ENCODE measurements at regions not wholly inside any gene's neighbourhood (a gene's known extent, or its start where the extent isn't known, plus 50 kb on each side); places are given as distances from the start of the nearest gene placed in this dataset.

DNA sequence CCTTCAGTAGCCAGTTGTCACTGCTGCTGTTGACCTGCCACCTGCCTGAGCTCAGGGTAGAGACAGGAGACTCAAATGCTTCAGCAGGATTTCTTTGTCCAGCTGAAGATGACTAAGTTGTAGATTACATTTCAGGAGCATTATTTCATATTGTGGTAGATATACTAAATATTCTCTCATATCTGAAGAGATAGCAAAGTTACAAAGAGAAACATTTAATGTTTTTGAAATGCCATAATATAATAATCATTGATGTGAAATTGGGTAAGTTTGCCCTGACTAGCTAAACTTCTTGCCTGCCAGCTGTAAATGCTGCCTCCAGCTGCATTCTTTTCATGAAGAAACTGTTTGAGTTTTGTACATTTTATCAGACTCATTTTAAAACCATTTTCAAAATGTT lies 247.6 kb upstream of the CNKSR2 start:
- TF ChIP-seq SPI1 (IDR thresholded peaks at IDR 0.05; ENCODE audit: low read depth, low read length) (no peak), POU2F2 (IDR thresholded peaks at IDR 0.05; ENCODE audit: low read depth, low read length) (no peak), POLR2A (IDR thresholded peaks at IDR 0.05; ENCODE audit: low read depth, low read length) (no peak), POLR2AphosphoS5 (IDR thresholded peaks at IDR 0.05; ENCODE audit: low read depth, low read length) (no peak), TAF1 (IDR thresholded peaks at IDR 0.05; ENCODE audit: low read depth, low read length) (no peak), PAX5 (IDR thresholded peaks at IDR 0.05; ENCODE audit: insufficient read depth, low read length, severe bottlenecking) (no peak)

DNA sequence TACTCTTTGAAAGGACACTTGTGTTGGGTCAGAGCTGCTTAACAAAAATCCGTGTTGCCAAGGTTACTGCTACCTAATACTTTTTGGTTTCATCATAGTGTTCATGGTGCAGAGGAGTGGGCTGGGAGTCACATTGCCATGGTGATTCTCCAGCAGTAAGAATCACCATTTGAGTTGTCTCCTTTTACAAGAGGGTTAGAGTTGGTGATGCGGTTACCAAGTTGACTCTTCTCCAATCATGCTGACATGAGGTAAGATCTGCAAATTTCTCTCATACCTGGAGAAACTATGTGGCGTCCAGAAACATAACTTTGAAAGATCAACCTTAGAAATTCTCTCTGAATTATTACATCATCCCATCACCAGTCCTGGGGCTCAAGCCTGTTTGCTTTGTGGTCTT lies 242.9 kb upstream of the CNKSR2 start:
- DNase-seq (ENCODE audit: insufficient read length, low spot score) (no peak), FAIRE-seq (no peak)
- no peak for TF ChIP-seq PAX5 (IDR thresholded peaks at IDR 0.05; ENCODE audit: insufficient read depth, low read length, severe bottlenecking)
- no peak for TF ChIP-seq POLR2A (IDR thresholded peaks at IDR 0.05; ENCODE audit: low read depth, low read length)
- no peak for TF ChIP-seq SPI1 (IDR thresholded peaks at IDR 0.05; ENCODE audit: low read depth, low read length)
- no peak for TF ChIP-seq POU2F2 (IDR thresholded peaks at IDR 0.05; ENCODE audit: low read depth, low read length)
- no peak for TF ChIP-seq POLR2AphosphoS5 (IDR thresholded peaks at IDR 0.05; ENCODE audit: low read depth, low read length)
- TF ChIP-seq TAF1 (IDR thresholded peaks at IDR 0.05; ENCODE audit: low read depth, low read length), result no peak

More for the DNA sequence above, 247.6 kb upstream of the CNKSR2 start:
- DNase-seq (ENCODE audit: insufficient read length, low spot score) (no peak), FAIRE-seq (no peak)

DNA sequence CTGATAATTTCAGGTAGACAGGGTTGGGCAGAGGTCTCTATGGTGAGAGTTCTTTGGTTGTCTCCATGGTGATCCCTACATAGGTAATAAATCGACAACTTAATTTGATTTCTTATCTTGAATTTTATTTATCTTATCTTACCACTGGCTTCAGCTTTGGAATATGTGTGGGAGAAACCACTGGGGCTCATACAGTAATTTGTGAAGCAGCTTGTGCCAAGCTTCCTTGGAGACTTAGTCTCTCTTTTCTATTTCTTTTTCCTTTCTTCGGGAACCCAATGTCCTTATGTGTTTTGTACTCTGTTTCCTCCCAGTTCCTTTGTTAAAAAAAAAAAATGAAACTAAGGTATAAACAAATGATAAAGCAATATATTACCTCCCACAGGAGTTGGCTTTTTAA lies 242.4 kb upstream of the CNKSR2 start:
- no peak for TF ChIP-seq TAF1 (IDR thresholded peaks at IDR 0.05; ENCODE audit: low read depth, low read length)
- TF ChIP-seq POLR2AphosphoS5 (IDR thresholded peaks at IDR 0.05; ENCODE audit: low read depth, low read length), result no peak
- no peak for TF ChIP-seq SPI1 (IDR thresholded peaks at IDR 0.05; ENCODE audit: low read depth, low read length)
- no peak for TF ChIP-seq PAX5 (IDR thresholded peaks at IDR 0.05; ENCODE audit: insufficient read depth, low read length, severe bottlenecking)
- no peak for TF ChIP-seq POU2F2 (IDR thresholded peaks at IDR 0.05; ENCODE audit: low read depth, low read length)
- TF ChIP-seq POLR2A (IDR thresholded peaks at IDR 0.05; ENCODE audit: low read depth, low read length), result no peak
- DNase-seq (ENCODE audit: insufficient read length, low spot score) (no peak), FAIRE-seq (no peak)

DNA sequence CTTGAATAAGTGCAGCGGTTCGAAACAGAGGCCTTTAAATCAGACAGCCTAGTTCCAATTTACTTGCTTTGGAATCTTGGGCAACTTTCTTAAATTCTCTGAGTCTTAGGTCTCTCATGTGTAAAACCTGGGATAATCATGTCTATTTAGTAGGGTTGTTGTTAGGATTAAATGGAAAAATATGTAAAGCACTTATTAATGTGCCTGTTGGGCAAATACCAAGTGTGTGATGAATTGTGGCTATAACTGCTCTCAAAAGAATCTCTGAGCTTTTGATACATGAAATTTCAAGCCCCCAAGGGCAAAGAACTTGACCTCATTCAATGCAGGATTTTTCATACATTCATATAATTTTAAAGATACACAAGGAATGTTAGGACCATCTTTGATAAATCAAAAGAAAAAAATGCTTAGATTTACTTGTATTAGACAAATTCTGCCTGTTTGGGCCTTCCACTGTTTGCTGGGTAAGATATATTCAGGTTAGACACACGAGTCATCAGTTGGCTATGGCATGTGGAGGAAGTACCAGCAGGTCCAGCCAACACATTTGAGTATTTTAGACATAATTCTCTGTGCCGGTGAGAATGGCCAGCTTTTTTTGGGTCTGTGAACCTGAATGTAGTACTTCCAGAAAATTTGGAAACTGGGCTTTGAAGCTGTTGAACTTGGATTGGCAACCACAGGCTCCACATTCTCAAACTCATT lies 241.4 kb upstream of the CNKSR2 start:
- no peak for TF ChIP-seq POLR2AphosphoS5 (IDR thresholded peaks at IDR 0.05; ENCODE audit: low read depth, low read length)
- no peak for TF ChIP-seq SPI1 (IDR thresholded peaks at IDR 0.05; ENCODE audit: low read depth, low read length)
- TF ChIP-seq PAX5 (IDR thresholded peaks at IDR 0.05; ENCODE audit: insufficient read depth, low read length, severe bottlenecking), result no peak
- TF ChIP-seq POU2F2 (IDR thresholded peaks at IDR 0.05; ENCODE audit: low read depth, low read length), result no peak
- no peak for TF ChIP-seq POLR2A (IDR thresholded peaks at IDR 0.05; ENCODE audit: low read depth, low read length)
- TF ChIP-seq TAF1 (IDR thresholded peaks at IDR 0.05; ENCODE audit: low read depth, low read length), result no peak

DNA sequence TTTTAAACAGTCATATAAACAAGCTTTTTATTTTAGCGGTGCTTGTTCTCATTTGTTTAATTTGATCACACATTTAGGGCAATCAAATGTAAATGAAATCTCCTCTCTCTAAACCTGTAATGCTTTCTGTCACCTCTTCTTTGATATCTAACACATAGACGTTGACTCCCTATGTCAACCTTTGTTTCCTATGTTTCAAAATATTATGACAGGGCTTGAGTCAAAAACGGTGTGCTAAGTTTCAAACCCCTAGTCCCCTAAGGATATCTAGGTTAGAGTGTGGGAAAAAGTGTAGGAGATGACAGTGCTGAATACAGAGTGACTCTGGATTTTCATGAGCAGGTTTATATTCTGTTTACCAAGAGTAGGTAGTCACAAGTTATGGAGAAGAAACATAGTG lies 224.0 kb upstream of the CNKSR2 start:
- DNase-seq (ENCODE audit: insufficient read length, low spot score), result no peak
- no peak for FAIRE-seq
- no peak for TF ChIP-seq POLR2AphosphoS5 (IDR thresholded peaks at IDR 0.05; ENCODE audit: low read depth, low read length)
- no peak for TF ChIP-seq TAF1 (IDR thresholded peaks at IDR 0.05; ENCODE audit: low read depth, low read length)
- no peak for TF ChIP-seq SPI1 (IDR thresholded peaks at IDR 0.05; ENCODE audit: low read depth, low read length)
- TF ChIP-seq POU2F2 (IDR thresholded peaks at IDR 0.05; ENCODE audit: low read depth, low read length), result no peak
- TF ChIP-seq POLR2A (IDR thresholded peaks at IDR 0.05; ENCODE audit: low read depth, low read length), result no peak
- TF ChIP-seq PAX5 (IDR thresholded peaks at IDR 0.05; ENCODE audit: insufficient read depth, low read length, severe bottlenecking), result no peak

More for the DNA sequence above, 241.4 kb upstream of the CNKSR2 start:
- DNase-seq (ENCODE audit: insufficient read length, low spot score) (no peak), FAIRE-seq (no peak)

DNA sequence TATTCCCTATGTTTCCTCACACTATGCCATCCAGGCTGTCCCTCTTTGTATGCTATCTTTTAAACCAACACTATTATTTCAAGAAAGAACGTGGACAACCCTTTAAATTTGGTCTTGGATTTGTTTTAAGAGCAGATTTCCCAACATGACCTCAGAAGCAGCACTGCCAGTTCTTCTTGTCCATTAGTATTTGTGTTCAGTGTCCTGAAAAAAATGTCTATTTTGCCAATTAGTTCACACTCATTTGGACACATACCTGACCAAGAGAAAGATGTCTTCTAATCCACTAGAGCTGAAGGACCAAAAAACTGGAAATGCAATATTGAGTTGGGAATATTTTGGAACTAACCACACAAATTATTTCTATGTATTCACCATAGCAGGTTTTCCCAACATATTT lies 223.2 kb upstream of the CNKSR2 start:
- FAIRE-seq (no peak), DNase-seq (ENCODE audit: insufficient read length, low spot score) (no peak)
- TF ChIP-seq POLR2AphosphoS5 (IDR thresholded peaks at IDR 0.05; ENCODE audit: low read depth, low read length) (no peak), POLR2A (IDR thresholded peaks at IDR 0.05; ENCODE audit: low read depth, low read length) (no peak), SPI1 (IDR thresholded peaks at IDR 0.05; ENCODE audit: low read depth, low read length) (no peak), PAX5 (IDR thresholded peaks at IDR 0.05; ENCODE audit: insufficient read depth, low read length, severe bottlenecking) (no peak), POU2F2 (IDR thresholded peaks at IDR 0.05; ENCODE audit: low read depth, low read length) (no peak), TAF1 (IDR thresholded peaks at IDR 0.05; ENCODE audit: low read depth, low read length) (no peak)

DNA sequence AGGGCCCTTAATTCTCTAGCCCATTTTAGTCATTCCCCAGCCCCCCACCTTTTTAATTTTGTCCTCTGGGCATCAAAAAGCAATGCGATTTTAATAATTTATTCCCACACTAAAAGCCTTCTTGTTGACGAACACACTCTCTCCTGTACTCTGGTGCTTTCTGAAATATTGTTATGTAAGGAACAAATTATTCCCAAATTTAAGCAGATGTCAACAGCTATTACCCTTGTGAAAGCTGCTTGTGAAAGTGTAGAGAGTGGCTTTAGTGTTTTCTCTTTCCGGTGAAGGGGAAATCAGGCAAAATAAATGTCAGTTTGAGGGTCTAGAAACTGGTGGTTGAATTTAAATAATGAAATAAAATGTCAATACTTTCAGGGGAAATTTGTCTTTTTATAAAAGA lies 221.2 kb upstream of the CNKSR2 start:
- DNase-seq (ENCODE audit: insufficient read length, low spot score) (no peak), FAIRE-seq (no peak)
- TF ChIP-seq POLR2A (IDR thresholded peaks at IDR 0.05; ENCODE audit: low read depth, low read length) (no peak), POLR2AphosphoS5 (IDR thresholded peaks at IDR 0.05; ENCODE audit: low read depth, low read length) (no peak), SPI1 (IDR thresholded peaks at IDR 0.05; ENCODE audit: low read depth, low read length) (no peak), POU2F2 (IDR thresholded peaks at IDR 0.05; ENCODE audit: low read depth, low read length) (no peak), PAX5 (IDR thresholded peaks at IDR 0.05; ENCODE audit: insufficient read depth, low read length, severe bottlenecking) (no peak), TAF1 (IDR thresholded peaks at IDR 0.05; ENCODE audit: low read depth, low read length) (no peak)

DNA sequence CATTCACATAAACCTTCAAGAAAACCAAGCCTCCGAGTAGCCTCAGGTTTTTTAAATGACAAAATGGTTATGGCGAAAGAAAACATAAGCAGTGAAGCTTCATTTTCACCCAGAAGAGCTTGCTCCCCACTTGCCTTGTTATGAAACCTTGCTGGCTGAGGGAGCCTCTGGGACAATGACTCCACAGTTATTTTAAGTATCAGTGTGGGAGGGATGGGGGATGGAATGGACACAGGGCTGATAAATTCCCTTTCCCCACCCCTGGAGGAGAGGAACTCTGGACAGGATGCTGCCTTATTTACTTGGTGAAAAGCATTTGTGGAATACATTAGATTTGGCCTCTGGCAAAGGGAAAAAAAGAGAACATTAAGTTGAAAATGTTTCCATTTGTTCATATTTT lies 220.7 kb upstream of the CNKSR2 start:
- FAIRE-seq, result no peak
- DNase-seq (ENCODE audit: insufficient read length, low spot score), result no peak
- no peak for TF ChIP-seq SPI1 (IDR thresholded peaks at IDR 0.05; ENCODE audit: low read depth, low read length)
- TF ChIP-seq POU2F2 (IDR thresholded peaks at IDR 0.05; ENCODE audit: low read depth, low read length), result no peak
- TF ChIP-seq POLR2A (IDR thresholded peaks at IDR 0.05; ENCODE audit: low read depth, low read length), result no peak
- no peak for TF ChIP-seq POLR2AphosphoS5 (IDR thresholded peaks at IDR 0.05; ENCODE audit: low read depth, low read length)
- no peak for TF ChIP-seq TAF1 (IDR thresholded peaks at IDR 0.05; ENCODE audit: low read depth, low read length)
- TF ChIP-seq PAX5 (IDR thresholded peaks at IDR 0.05; ENCODE audit: insufficient read depth, low read length, severe bottlenecking), result no peak

DNA sequence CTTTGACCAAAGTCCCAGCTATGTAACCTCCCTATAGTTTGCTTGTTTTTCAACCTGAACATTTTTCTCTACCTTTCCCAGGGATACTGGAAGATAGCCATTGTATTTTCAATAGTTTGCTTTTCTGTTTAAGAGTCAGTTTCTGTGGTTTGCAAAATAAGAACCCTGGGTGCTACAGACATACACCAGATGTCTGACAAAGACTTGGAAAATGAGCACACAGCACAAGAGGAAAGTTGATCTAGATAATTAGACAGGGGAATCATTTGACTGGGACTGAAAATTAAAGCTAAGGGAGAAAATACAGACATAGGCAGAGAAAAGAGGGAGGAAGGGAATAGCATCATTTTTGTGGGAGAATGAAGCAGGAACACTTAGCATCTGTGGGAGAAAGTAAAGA lies 218.3 kb upstream of the CNKSR2 start:
- FAIRE-seq (no peak), DNase-seq (ENCODE audit: insufficient read length, low spot score) (no peak)
- TF ChIP-seq POLR2AphosphoS5 (IDR thresholded peaks at IDR 0.05; ENCODE audit: low read depth, low read length) (no peak), SPI1 (IDR thresholded peaks at IDR 0.05; ENCODE audit: low read depth, low read length) (no peak), POU2F2 (IDR thresholded peaks at IDR 0.05; ENCODE audit: low read depth, low read length) (no peak), PAX5 (IDR thresholded peaks at IDR 0.05; ENCODE audit: insufficient read depth, low read length, severe bottlenecking) (no peak), POLR2A (IDR thresholded peaks at IDR 0.05; ENCODE audit: low read depth, low read length) (no peak), TAF1 (IDR thresholded peaks at IDR 0.05; ENCODE audit: low read depth, low read length) (no peak)

Measured in GM12891 (cell line).